ENCODE measurements at regions not wholly inside any gene's neighbourhood (a gene's known extent, or its start where the extent isn't known, plus 50 kb on each side); places are given as distances from the start of the nearest gene placed in this dataset.

DNA sequence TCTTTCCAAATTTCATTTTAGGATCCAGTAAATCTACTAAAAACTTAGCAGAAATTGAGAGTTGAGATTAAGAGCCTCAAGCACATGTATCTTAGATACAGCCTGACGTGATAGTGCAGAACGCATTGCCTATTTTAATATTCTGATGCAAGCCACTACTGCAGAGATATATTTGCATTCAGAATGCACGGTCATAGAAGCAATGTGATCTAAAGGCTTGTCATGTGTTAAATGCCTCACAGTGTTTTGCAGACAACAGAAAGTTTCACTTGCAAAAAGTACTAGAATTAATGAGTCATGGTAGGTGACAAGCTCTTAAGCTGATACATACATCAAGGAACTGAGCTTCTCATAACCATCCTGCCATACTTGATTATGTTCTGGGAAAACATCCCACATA is 886.7 kb upstream of the CHAC2 start:
- Histone ChIP-seq H3K4me3 (ENCODE audit: low read depth, low read length) (no peak overlapping the region), H3K36me3 (ENCODE audit: control insufficient read depth in 2 of 2, insufficient read depth in 1 of 2, low read length in 2 of 2) (no peaks in the 10 kb centered on the region), H3K9me3 (ENCODE audit: control insufficient read depth, insufficient read depth, low read depth, low read length) (no peaks in the 10 kb centered on the region), H3K4me1 (ENCODE audit: control insufficient read depth, insufficient read depth, low read length) (no peaks in the 10 kb centered on the region), H3K27ac (ENCODE audit: extremely low read depth, low read depth, low read length) (no peak overlapping the region)
- TF ChIP-seq ZNF23 (tag by site-specific recombination; IDR thresholded peaks at IDR 0.05; ENCODE audit: borderline replicate concordance), result no peak
- TF ChIP-seq ZNF548 (tag by site-specific recombination; IDR thresholded peaks at IDR 0.05), result no peak
- TF ChIP-seq YY1 (tag by site-specific recombination; IDR thresholded peaks at IDR 0.05), result no peak
- no peak for TF ChIP-seq ZNF843 (tag by site-specific recombination; IDR thresholded peaks at IDR 0.05)
- TF ChIP-seq ZNF223 (tag by site-specific recombination; IDR thresholded peaks at IDR 0.05), result no peak
- no peak for TF ChIP-seq ZNF10 (tag by site-specific recombination; IDR thresholded peaks at IDR 0.05)
- no peak for TF ChIP-seq ZNF394 (tag by site-specific recombination; IDR thresholded peaks at IDR 0.05; ENCODE audit: borderline replicate concordance)
- ChIA-PET POLR2A (no interaction called here), CTCF (no interaction called here)

DNA sequence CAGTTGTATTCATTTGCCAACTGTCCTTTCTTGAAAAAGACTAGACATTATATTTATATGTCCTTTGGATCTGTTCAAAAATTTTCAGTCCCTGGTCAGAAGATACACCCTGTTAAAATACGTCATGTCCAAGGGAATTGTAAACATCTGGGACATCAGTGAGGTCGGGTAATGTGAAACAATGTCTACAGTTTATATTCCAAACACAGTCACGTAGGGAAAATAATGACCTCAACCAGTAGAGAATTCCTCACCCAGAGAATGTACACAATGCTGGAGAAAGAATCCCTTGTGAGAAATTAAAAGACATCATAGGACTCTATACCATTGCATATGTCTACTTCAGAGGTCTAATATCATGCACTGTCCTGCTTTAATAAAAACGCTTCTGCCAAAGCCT is 888.0 kb upstream of the CHAC2 start:
- Histone ChIP-seq H3K9me3 (ENCODE audit: control insufficient read depth, insufficient read depth, low read depth, low read length) (no peaks in the 10 kb centered on the region), H3K36me3 (ENCODE audit: control insufficient read depth in 2 of 2, insufficient read depth in 1 of 2, low read length in 2 of 2) (no peaks in the 10 kb centered on the region), H3K4me1 (ENCODE audit: control insufficient read depth, insufficient read depth, low read length) (no peaks in the 10 kb centered on the region), H3K27ac (ENCODE audit: extremely low read depth, low read depth, low read length) (no peak overlapping the region), H3K4me3 (ENCODE audit: low read depth, low read length) (no peak overlapping the region)
- CTCF ChIA-PET, result no interaction called here
- POLR2A ChIA-PET, result no interaction called here
- TF ChIP-seq ZNF530 (tag by site-specific recombination; IDR thresholded peaks at IDR 0.05; ENCODE audit: low read depth) (no peak), TCF7L2 (IDR thresholded peaks at IDR 0.05; ENCODE audit: borderline replicate concordance, low read depth, low read length) (no peak), ZNF354C (tag by site-specific recombination; IDR thresholded peaks at IDR 0.05; ENCODE audit: borderline replicate concordance, low read depth) (no peak), ZNF426 (tag by site-specific recombination; IDR thresholded peaks at IDR 0.05) (no peak), ZNF10 (tag by site-specific recombination; IDR thresholded peaks at IDR 0.05) (no peak), ZIC2 (tag by site-specific recombination; IDR thresholded peaks at IDR 0.05) (no peak), ZNF394 (tag by site-specific recombination; IDR thresholded peaks at IDR 0.05; ENCODE audit: borderline replicate concordance) (no peak), ZNF677 (tag by site-specific recombination; IDR thresholded peaks at IDR 0.05) (no peak), KLF7 (tag by site-specific recombination; IDR thresholded peaks at IDR 0.05; ENCODE audit: borderline replicate concordance) (no peak), ZNF211 (tag by site-specific recombination; IDR thresholded peaks at IDR 0.05; ENCODE audit: low read depth) (no peak), OVOL3 (tag by site-specific recombination; IDR thresholded peaks at IDR 0.05) (no peak), ZNF239 (tag by site-specific recombination; IDR thresholded peaks at IDR 0.05) (no peak), ZNF654 (tag by site-specific recombination; IDR thresholded peaks at IDR 0.05; ENCODE audit: low read depth) (no peak)
- TF ChIP-seq, protein P1, sequence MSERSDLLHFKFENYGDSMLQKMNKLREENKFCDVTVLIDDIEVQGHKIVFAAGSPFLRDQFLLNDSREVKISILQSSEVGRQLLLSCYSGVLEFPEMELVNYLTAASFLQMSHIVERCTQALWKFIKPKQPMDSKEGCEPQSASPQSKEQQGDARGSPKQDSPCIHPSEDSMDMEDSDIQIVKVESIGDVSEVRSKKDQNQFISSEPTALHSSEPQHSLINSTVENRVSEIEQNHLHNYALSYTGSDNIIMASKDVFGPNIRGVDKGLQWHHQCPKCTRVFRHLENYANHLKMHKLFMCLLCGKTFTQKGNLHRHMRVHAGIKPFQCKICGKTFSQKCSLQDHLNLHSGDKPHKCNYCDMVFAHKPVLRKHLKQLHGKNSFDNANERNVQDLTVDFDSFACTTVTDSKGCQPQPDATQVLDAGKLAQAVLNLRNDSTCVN (tag by site-specific recombination; optimal IDR thresholded peaks at IDR 0.05), result no peak
- TF ChIP-seq, protein P2, sequence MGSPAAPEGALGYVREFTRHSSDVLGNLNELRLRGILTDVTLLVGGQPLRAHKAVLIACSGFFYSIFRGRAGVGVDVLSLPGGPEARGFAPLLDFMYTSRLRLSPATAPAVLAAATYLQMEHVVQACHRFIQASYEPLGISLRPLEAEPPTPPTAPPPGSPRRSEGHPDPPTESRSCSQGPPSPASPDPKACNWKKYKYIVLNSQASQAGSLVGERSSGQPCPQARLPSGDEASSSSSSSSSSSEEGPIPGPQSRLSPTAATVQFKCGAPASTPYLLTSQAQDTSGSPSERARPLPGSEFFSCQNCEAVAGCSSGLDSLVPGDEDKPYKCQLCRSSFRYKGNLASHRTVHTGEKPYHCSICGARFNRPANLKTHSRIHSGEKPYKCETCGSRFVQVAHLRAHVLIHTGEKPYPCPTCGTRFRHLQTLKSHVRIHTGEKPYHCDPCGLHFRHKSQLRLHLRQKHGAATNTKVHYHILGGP (tag by site-specific recombination; IDR thresholded peaks at IDR 0.05), result no peak
- TF ChIP-seq, protein P3, sequence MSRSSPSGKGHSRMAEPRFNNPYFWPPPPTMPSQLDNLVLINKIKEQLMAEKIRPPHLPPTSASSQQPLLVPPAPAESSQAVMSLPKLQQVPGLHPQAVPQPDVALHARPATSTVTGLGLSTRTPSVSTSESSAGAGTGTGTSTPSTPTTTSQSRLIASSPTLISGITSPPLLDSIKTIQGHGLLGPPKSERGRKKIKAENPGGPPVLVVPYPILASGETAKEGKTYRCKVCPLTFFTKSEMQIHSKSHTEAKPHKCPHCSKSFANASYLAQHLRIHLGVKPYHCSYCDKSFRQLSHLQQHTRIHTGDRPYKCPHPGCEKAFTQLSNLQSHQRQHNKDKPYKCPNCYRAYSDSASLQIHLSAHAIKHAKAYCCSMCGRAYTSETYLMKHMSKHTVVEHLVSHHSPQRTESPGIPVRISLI (tag by site-specific recombination; IDR thresholded peaks at IDR 0.05), result no peak
- TF ChIP-seq, protein P4, sequence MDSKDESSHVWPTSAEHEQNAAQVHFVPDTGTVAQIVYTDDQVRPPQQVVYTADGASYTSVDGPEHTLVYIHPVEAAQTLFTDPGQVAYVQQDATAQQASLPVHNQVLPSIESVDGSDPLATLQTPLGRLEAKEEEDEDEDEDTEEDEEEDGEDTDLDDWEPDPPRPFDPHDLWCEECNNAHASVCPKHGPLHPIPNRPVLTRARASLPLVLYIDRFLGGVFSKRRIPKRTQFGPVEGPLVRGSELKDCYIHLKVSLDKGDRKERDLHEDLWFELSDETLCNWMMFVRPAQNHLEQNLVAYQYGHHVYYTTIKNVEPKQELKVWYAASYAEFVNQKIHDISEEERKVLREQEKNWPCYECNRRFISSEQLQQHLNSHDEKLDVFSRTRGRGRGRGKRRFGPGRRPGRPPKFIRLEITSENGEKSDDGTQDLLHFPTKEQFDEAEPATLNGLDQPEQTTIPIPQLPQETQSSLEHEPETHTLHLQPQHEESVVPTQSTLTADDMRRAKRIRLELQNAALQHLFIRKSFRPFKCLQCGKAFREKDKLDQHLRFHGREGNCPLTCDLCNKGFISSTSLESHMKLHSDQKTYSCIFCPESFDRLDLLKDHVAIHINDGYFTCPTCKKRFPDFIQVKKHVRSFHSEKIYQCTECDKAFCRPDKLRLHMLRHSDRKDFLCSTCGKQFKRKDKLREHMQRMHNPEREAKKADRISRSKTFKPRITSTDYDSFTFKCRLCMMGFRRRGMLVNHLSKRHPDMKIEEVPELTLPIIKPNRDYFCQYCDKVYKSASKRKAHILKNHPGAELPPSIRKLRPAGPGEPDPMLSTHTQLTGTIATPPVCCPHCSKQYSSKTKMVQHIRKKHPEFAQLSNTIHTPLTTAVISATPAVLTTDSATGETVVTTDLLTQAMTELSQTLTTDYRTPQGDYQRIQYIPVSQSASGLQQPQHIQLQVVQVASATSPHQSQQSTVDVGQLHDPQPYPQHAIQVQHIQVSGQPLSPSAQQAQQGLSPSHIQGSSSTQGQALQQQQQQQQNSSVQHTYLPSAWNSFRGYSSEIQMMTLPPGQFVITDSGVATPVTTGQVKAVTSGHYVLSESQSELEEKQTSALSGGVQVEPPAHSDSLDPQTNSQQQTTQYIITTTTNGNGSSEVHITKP (tag by site-specific recombination; IDR thresholded peaks at IDR 0.05), result no peak
